Activated CD4-positive, CD25-positive, alpha-beta regulatory T cell treated with anti-CD3 and anti-CD28 coated beads, Interleukin-2, amount 50 U/mL, for 16 hours (primary cell): ENCODE measurements at regions not wholly inside any gene's neighbourhood (a gene's known extent, or its start where the extent isn't known, plus 50 kb on each side); places are given as distances from the start of the nearest gene placed in this dataset.
"Not testable (repeated sequence)": the region's sequence is repeated elsewhere in the genome, so short reads cannot be mapped to it uniquely, and the experiment has no call there.

Experiments used
- DNase-seq: peaks from one replicate; pipeline ENCODE4 v3.0.0-alpha.2; 2020; ENCODE audit warnings: low read depth, low spot score

GRCh38 chr9:17888964-17889363 is 310.1 kb downstream of the SH3GL2 start:
- DNase-seq, result not testable (repeated sequence)

GRCh38 chr9:17894501-17895160 is 315.8 kb downstream of the SH3GL2 start:
- DNase-seq, result no peak

GRCh38 chr9:17900606-17901005 is 321.7 kb downstream of the SH3GL2 start:
- DNase-seq, result no peak

- no peak for DNase-seq
Measured at GRCh38 chr9:17905366-17905765, 326.5 kb downstream of the SH3GL2 start.

GRCh38 chr9:17905781-17906175 is 326.9 kb downstream of the SH3GL2 start:
- DNase-seq, result no peak

- no peak for DNase-seq
Measured at GRCh38 chr9:17906176-17906840, 327.4 kb downstream of the SH3GL2 start.

- no peak for DNase-seq
Measured at GRCh38 chr9:17906841-17907778, 328.2 kb downstream of the SH3GL2 start.

GRCh38 chr9:17907779-17908508 is 329.1 kb downstream of the SH3GL2 start:
- no peak for DNase-seq

GRCh38 chr9:17926246-17926645 is 347.4 kb downstream of the SH3GL2 start:
- DNase-seq, result no peak

- no peak for DNase-seq
Measured at GRCh38 chr9:17927616-17928015, 348.8 kb downstream of the SH3GL2 start.

- DNase-seq, result no peak
Measured at GRCh38 chr9:17928228-17928627, 349.4 kb downstream of the SH3GL2 start.

GRCh38 chr9:17928768-17929167 is 349.9 kb downstream of the SH3GL2 start:
- DNase-seq, result no peak

GRCh38 chr9:17929506-17929905 is 350.6 kb downstream of the SH3GL2 start:
- no peak for DNase-seq

GRCh38 chr9:17930071-17930470 is 351.2 kb downstream of the SH3GL2 start:
- no peak for DNase-seq

- no peak for DNase-seq
Measured at GRCh38 chr9:17936365-17936764, 357.5 kb downstream of the SH3GL2 start.

GRCh38 chr9:17938035-17938655 is 359.3 kb downstream of the SH3GL2 start:
- no peak for DNase-seq

GRCh38 chr9:17942498-17942897 is 363.6 kb downstream of the SH3GL2 start:
- DNase-seq, result no peak

- DNase-seq, result no peak
Measured at GRCh38 chr9:17955409-17955808, 376.5 kb downstream of the SH3GL2 start.

- no peak for DNase-seq
Measured at GRCh38 chr9:17958363-17958762, 379.5 kb downstream of the SH3GL2 start.

GRCh38 chr9:17962747-17963146 is 383.9 kb downstream of the SH3GL2 start:
- DNase-seq, result no peak

GRCh38 chr9:17963498-17963897 is 384.6 kb downstream of the SH3GL2 start:
- DNase-seq, result no peak
